ENCODE measurements at regions not wholly inside any gene's neighbourhood (a gene's known extent, or its start where the extent isn't known, plus 50 kb on each side); places are given as distances from the start of the nearest gene placed in this dataset.
A peak's percentile ranks its signal among the peaks of the same experiment; 100 is the strongest.

GRCh38 chr11:97574976-97575665, 1185.3 kb downstream of the JRKL start:
- no peak overlapping the region for H3K27ac ChIP-seq (ENCODE audit: low read length)
- no peaks in the 10 kb centered on the region for H3K4me1 ChIP-seq (ENCODE audit: low read length)
- H3K9ac ChIP-seq (ENCODE audit: low read length): no peak overlapping the region
- TF ChIP-seq CTCF (IDR thresholded peaks at IDR 0.05; ENCODE audit: low read depth, low read length): no peak
- TF ChIP-seq EZH2phosphoT487 (IDR thresholded peaks at IDR 0.05; ENCODE audit: low read depth): no peak
- H3K4me3 ChIP-seq (ENCODE audit: low read length): no peak overlapping the region
- no peak overlapping the region for H3K4me2 ChIP-seq (ENCODE audit: low read length)
- no peaks in the 10 kb centered on the region for H3K9me3 ChIP-seq (ENCODE audit: insufficient read depth, low read length)
- H3K79me2 ChIP-seq (ENCODE audit: low read length): no peaks in the 10 kb centered on the region
- no peaks in the 10 kb centered on the region for H3K36me3 ChIP-seq (replicated peaks; ENCODE audit: low read depth, low read length)
- no peak overlapping the region for H2AFZ ChIP-seq (ENCODE audit: low read depth, low read length)
- H4K20me1 ChIP-seq (ENCODE audit: insufficient read depth, low read length): no peaks in the 10 kb centered on the region
- no peaks in the 10 kb centered on the region for H3K27me3 ChIP-seq (ENCODE audit: low read depth, low read length)

DNA sequence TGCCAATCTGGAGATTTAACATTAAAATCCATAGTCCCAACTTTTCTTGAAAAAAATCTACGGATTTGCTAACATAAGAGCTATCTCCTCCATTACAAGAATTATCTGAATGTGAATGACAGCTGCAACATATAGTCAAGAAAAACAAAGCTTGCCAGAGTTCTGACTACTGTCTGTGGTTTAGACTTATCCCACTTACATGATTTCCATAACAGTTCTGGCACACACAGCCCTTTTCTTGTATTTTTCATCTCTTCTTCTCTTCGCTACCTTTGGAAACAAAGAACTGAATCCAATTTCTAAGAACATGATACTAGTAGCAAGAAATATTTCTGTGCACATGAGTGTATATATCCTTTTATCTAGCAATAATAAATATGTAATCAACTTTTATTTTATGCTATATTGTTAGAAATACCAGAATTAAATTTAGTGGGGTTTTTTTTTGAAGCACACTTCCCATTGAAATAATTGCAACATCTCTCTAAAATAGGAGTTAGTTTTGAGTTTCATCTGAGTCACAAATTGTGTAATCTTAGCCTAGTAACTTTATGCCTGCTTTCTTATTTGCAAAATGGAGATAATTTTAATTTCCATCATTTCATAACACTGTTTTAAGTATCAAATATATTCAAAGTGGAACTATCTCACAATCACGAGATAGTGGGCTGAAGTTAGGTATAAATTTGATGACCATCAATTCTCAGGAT, 1217.6 kb downstream of the JRKL start:
- no peaks in the 10 kb centered on the region for H3K27me3 ChIP-seq (ENCODE audit: low read depth, low read length)

DNA sequence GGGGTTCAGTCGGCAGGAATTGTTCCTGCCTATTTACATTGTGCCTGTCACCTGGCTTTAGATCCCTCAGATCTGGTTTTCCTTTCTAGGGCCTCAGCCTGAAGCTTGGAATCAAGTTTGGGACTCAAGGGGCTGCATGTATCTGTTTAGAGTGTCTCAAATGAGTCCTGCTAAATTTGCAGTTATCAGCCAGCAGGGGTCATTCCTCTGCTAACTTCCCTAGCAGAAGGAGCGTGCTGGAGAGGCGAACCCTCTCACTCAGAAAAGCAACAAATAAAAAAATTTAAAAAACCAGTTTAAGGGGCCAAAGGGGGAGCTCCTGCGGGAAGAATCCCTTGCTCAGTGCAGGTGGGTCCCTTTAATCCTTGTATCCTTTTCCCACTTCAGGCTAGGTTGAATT, 1220.2 kb downstream of the JRKL start:
- H3K27me3 ChIP-seq (ENCODE audit: low read depth, low read length): no peaks in the 10 kb centered on the region
- no peaks in the 10 kb centered on the region for H3K4me1 ChIP-seq (ENCODE audit: low read length)
- H3K9ac ChIP-seq (ENCODE audit: low read length): no peak overlapping the region
- H3K27ac ChIP-seq (ENCODE audit: low read length): no peak overlapping the region
- no peaks in the 10 kb centered on the region for H3K36me3 ChIP-seq (replicated peaks; ENCODE audit: low read depth, low read length)
- no peaks in the 10 kb centered on the region for H3K9me3 ChIP-seq (ENCODE audit: insufficient read depth, low read length)
- TF ChIP-seq EZH2phosphoT487 (IDR thresholded peaks at IDR 0.05; ENCODE audit: low read depth) (no peak), CTCF (IDR thresholded peaks at IDR 0.05; ENCODE audit: low read depth, low read length) (peak; percentile 24; the same call in 1 of the 2 replicates)
- H2AFZ ChIP-seq (ENCODE audit: low read depth, low read length): no peak overlapping the region
- H3K79me2 ChIP-seq (ENCODE audit: low read length): no peaks in the 10 kb centered on the region
- no peak overlapping the region for H3K4me3 ChIP-seq (ENCODE audit: low read length)
- H3K4me2 ChIP-seq (ENCODE audit: low read length): no peak overlapping the region
- H4K20me1 ChIP-seq (ENCODE audit: insufficient read depth, low read length): no peaks in the 10 kb centered on the region

More for the DNA sequence above, 1217.6 kb downstream of the JRKL start:
- H3K27ac ChIP-seq (ENCODE audit: low read length): no peak overlapping the region
- H4K20me1 ChIP-seq (ENCODE audit: insufficient read depth, low read length): no peaks in the 10 kb centered on the region
- no peak overlapping the region for H3K4me3 ChIP-seq (ENCODE audit: low read length)
- no peaks in the 10 kb centered on the region for H3K36me3 ChIP-seq (replicated peaks; ENCODE audit: low read depth, low read length)
- no peaks in the 10 kb centered on the region for H3K9me3 ChIP-seq (ENCODE audit: insufficient read depth, low read length)
- TF ChIP-seq CTCF (IDR thresholded peaks at IDR 0.05; ENCODE audit: low read depth, low read length) (no peak), EZH2phosphoT487 (IDR thresholded peaks at IDR 0.05; ENCODE audit: low read depth) (no peak)
- no peak overlapping the region for H2AFZ ChIP-seq (ENCODE audit: low read depth, low read length)
- no peak overlapping the region for H3K4me2 ChIP-seq (ENCODE audit: low read length)
- H3K79me2 ChIP-seq (ENCODE audit: low read length): no peaks in the 10 kb centered on the region
- no peak overlapping the region for H3K9ac ChIP-seq (ENCODE audit: low read length)
- H3K4me1 ChIP-seq (ENCODE audit: low read length): no peaks in the 10 kb centered on the region

GRCh38 chr11:97610854-97611253, 1221.0 kb downstream of the JRKL start:
- Histone ChIP-seq H3K9ac (ENCODE audit: low read length) (no peak overlapping the region), H2AFZ (ENCODE audit: low read depth, low read length) (no peak overlapping the region), H3K36me3 (replicated peaks; ENCODE audit: low read depth, low read length) (no peaks in the 10 kb centered on the region), H4K20me1 (ENCODE audit: insufficient read depth, low read length) (no peaks in the 10 kb centered on the region), H3K4me1 (ENCODE audit: low read length) (no peaks in the 10 kb centered on the region), H3K27me3 (ENCODE audit: low read depth, low read length) (no peaks in the 10 kb centered on the region), H3K9me3 (ENCODE audit: insufficient read depth, low read length) (no peaks in the 10 kb centered on the region), H3K4me3 (ENCODE audit: low read length) (no peak overlapping the region), H3K79me2 (ENCODE audit: low read length) (no peaks in the 10 kb centered on the region), H3K4me2 (ENCODE audit: low read length) (no peak overlapping the region), H3K27ac (ENCODE audit: low read length) (no peak overlapping the region)
- no peak for TF ChIP-seq CTCF (IDR thresholded peaks at IDR 0.05; ENCODE audit: low read depth, low read length)
- no peak for TF ChIP-seq EZH2phosphoT487 (IDR thresholded peaks at IDR 0.05; ENCODE audit: low read depth)

All from OCI-LY3 (cell line).